Cardiac muscle cell (in vitro differentiated cells and primary cell): ENCODE measurements at regions not wholly inside any gene's neighbourhood (a gene's known extent, or its start where the extent isn't known, plus 50 kb on each side); places are given as distances from the start of the nearest gene placed in this dataset.
"Not testable (repeated sequence)": the region's sequence is repeated elsewhere in the genome, so short reads cannot be mapped to it uniquely, and the experiment has no call there.

Experiments
- DNase-seq, 2 donors: peaks; one replicate each; pipeline versions ENCODE4 v3.0.0 to v3.0.0-alpha.2; 2010 to 2017; ENCODE audit warnings: low read depth in 1 of 2, low spot score in 1 of 2
- H3K27ac ChIP-seq: fragments of 200-600 bp; sonication (generic); 2 replicates; pipeline ENCODE4 v1.5.1; 2016
- H3K27me3 ChIP-seq: fragments of 200-600 bp; sonication (generic); 2 replicates; pipeline ENCODE4 v1.6.0; 2016; ENCODE audit warnings: control low read depth
- H3K36me3 ChIP-seq: fragments of 200-600 bp; sonication (generic); 2 replicates; pipeline ENCODE4 v1.5.1; 2016; ENCODE audit warnings: control low read depth
- H3K4me1 ChIP-seq: fragments of 200-600 bp; sonication (generic); 2 replicates; pipeline ENCODE4 v1.8.1; 2017; ENCODE audit warnings: low read depth, mild to moderate bottlenecking, mixed run types
- H3K4me3 ChIP-seq: fragments of 200-600 bp; sonication (generic); 2 replicates; pipeline ENCODE4 v1.5.1; 2016; ENCODE audit warnings: mild to moderate bottlenecking
- H3K9me3 ChIP-seq: fragments of 200-600 bp; sonication (generic); 2 replicates; pipeline ENCODE4 v1.5.1; 2017; ENCODE audit warnings: low read depth, mild to moderate bottlenecking, control low read depth
- TF ChIP-seq, protein P1 (sequence below): IDR thresholded peaks from 2 replicates; pipeline ENCODE4 v1.5.1; 2012; ENCODE audit warnings: low read depth, mild to moderate bottlenecking, low read length

DNA sequence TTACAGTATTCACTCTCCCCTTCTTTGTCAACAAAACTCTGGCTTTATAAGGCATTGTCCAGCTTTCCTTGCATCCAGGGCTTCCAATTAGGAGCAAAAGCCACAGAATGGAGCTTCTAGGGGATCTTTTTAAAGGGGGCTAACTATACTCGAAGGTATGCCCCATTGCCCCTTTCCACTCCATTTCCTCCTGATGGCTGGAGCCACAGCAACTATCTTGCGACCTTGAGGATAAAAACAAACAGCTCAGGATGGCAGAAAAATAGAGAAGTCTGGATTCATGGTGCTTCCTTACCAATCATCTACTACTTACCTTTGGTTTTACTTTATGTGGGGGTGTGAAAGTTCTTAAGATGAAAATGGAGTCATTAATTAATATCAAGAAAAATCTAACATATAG lies 206.3 kb upstream of the PODXL start:
- Histone ChIP-seq H3K9me3 (no peaks in the 10 kb centered on the region), H3K27me3 (peaks cover 22% of the 10 kb centered on the region), H3K4me3 (no peak overlapping the region), H3K4me1 (no peaks in the 10 kb centered on the region), H3K36me3 (no peaks in the 10 kb centered on the region), H3K27ac (no peak overlapping the region)
- TF ChIP-seq, protein P1, sequence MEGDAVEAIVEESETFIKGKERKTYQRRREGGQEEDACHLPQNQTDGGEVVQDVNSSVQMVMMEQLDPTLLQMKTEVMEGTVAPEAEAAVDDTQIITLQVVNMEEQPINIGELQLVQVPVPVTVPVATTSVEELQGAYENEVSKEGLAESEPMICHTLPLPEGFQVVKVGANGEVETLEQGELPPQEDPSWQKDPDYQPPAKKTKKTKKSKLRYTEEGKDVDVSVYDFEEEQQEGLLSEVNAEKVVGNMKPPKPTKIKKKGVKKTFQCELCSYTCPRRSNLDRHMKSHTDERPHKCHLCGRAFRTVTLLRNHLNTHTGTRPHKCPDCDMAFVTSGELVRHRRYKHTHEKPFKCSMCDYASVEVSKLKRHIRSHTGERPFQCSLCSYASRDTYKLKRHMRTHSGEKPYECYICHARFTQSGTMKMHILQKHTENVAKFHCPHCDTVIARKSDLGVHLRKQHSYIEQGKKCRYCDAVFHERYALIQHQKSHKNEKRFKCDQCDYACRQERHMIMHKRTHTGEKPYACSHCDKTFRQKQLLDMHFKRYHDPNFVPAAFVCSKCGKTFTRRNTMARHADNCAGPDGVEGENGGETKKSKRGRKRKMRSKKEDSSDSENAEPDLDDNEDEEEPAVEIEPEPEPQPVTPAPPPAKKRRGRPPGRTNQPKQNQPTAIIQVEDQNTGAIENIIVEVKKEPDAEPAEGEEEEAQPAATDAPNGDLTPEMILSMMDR, result no peak
- no peak for DNase-seq

DNA sequence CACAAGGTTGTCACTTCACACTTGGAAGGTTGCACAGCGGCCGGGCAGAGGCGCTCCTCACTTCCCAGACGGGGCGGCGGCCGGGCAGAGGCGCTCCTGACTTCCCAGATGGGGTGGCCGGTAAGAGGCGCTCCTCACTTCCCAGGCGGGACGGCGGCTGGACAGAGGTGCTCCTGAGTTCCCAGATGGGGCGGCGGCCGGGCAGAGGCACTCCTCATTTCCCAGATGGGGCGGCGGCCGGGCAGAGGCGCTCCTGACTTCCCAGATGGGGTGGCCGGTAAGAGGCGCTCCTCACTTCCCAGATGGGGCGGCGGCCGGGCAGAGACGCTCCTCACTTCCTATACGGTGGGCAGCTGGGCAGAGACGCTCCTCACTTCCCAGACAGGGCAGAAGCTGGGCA lies 199.4 kb upstream of the PODXL start:
- not testable (repeated sequence) for H3K4me3 ChIP-seq, H3K9me3 ChIP-seq, H3K36me3 ChIP-seq, DNase-seq, H3K4me1 ChIP-seq, H3K27ac ChIP-seq
- H3K27me3 ChIP-seq, result peaks cover 14% of the 10 kb centered on the region

DNA sequence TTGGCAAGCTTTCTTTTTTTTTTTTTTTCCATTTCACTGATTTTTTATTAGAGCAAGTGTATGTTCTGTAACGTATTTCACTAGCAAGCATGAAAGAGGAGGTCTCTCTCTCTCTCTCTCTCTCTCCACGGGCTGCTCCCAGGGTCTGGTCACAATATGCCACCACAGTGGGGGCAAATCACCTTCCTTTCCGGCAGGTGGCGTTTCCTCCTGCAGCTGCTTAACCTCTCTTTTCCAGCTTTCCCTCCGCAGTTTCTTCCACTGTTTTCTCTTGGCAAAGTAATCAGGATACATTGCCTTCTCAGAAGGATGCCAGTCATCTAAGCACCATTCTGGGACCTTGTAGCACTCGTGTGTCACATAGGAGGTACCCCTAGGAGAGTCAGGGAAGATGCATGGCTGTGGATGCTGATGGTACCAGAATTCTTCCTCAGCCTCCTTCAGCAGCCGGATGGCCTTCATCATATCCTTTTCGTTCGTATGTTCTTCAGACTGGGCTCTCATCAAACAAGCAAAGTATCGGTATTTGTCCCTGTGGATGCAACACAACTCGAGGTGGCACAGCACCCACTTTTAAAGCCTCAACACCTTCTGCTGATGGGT lies 197.3 kb upstream of the PODXL start:
- no peaks in the 10 kb centered on the region for H3K27me3 ChIP-seq
- H3K4me1 ChIP-seq, result no peaks in the 10 kb centered on the region
- no peaks in the 10 kb centered on the region for H3K36me3 ChIP-seq
- peak; percentile 4 to 55 for DNase-seq
- TF ChIP-seq, protein P1, result peak; percentile 34
- no peak overlapping the region for H3K4me3 ChIP-seq
- H3K9me3 ChIP-seq, result no peaks in the 10 kb centered on the region
- no peak overlapping the region for H3K27ac ChIP-seq

DNA sequence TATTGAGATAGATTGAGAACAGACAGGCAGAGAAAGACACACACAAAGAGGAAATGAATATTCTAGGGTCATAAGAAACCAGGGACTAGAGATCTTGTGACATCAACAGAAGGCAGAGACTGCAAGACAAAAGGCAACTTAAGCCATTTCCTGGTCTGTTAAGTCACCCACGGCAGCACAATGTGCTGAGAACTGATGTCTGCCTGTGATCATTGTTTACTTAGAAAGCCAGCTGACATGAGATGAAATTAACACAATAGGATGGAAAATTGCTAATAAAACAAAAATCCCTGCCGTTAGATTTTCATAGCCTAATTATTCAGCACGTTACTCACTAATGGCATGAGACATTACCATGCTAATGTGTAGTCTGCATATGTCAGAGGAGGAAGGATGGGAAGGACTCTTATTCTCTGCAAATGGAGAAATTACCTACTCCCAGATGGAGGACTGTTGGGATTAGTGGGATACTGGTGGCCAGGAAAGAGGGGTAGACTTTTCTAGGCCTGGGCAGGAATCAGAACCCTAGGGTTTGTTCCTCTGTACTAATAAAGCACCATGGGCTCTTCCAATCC lies 191.3 kb upstream of the PODXL start:
- Histone ChIP-seq H3K27me3 (peaks cover 4% of the 10 kb centered on the region), H3K9me3 (no peaks in the 10 kb centered on the region), H3K4me3 (no peak overlapping the region), H3K36me3 (no peaks in the 10 kb centered on the region), H3K27ac (no peak overlapping the region), H3K4me1 (no peaks in the 10 kb centered on the region)
- TF ChIP-seq, protein P1, result no peak
- DNase-seq, result no peak

DNA sequence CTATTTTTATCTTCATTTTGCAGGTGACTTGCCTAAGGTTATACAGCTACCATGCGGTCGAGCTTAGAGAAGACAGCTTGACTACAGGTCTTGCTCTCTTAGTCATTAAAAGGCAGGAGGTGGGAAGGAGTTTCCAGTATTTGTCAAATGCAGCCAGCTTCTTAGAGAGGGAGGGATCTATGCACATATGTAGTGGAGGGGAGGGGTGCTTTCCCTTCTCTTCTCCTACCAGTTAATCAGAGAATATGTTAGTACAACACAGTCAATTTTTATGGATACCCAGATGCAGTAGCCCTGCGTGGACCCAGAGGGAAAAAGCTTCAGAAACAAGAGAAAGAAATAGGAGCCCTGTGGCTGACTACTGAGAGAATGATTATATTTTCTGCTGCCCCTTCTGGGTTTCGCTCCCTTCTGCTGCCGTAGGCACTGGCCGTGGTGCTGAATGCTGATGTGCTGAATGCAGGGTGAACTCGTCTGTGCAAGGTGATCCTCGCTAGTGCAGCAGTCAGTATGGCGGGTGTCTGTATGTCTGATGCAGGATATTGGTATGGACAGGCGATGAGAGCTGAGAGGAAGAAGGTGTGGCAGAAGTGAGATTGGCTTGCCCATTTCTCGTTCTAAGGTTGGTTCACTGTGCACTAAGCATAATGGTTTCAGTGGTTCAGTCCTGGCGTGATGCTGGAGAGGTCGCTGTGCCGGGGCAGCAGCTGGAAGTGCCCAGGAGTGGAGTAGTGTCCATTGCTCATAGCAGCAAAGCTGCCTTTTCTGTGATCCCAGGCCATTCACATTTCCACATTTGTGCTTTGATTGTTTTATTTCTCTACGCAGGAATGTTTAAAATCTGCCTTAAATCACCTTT lies 189.2 kb upstream of the PODXL start:
- TF ChIP-seq, protein P1, result no peak
- Histone ChIP-seq H3K36me3 (no peaks in the 10 kb centered on the region), H3K4me3 (no peak overlapping the region), H3K27me3 (peaks cover 15% of the 10 kb centered on the region), H3K9me3 (no peaks in the 10 kb centered on the region), H3K27ac (no peak overlapping the region), H3K4me1 (no peaks in the 10 kb centered on the region)
- peak; percentile 60 to 80 for DNase-seq

DNA sequence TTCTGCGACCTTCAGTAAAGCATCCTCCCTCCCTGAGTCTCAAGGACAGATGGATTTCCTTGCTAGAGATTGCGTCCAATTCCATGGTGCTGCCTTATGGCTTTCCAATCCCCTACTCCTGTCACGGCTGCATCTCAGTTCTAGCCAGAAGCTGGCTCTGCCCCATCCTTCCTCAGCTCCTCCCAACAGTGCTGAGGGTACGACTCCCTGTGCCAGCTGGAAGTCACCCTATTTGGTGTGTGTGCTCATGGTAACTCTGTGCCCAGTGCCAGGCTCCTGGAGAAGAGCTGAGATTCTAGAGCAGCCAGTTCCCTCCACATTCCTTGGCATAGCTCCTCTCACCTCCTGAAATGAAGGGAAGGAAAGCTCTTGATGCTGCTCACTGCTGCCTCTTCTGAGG lies 185.0 kb upstream of the PODXL start:
- Histone ChIP-seq H3K4me3 (no peak overlapping the region), H3K9me3 (no peaks in the 10 kb centered on the region), H3K4me1 (no peaks in the 10 kb centered on the region), H3K27me3 (peaks cover 34% of the 10 kb centered on the region), H3K36me3 (no peaks in the 10 kb centered on the region), H3K27ac (no peak overlapping the region)
- no peak for DNase-seq
- TF ChIP-seq, protein P1, result no peak
